GM18505 (cell line): ENCODE measurements at regions not wholly inside any gene's neighbourhood (a gene's known extent, or its start where the extent isn't known, plus 50 kb on each side); places are given as distances from the start of the nearest gene placed in this dataset.

ENCODE experiments used
- ATAC-seq: cut with Tn5 transposase; IDR thresholded peaks from one replicate; pipeline ENCODE4 v1.9.1; 2021; ENCODE audit not compliant: unreplicated experiment
- POLR2A ChIP-seq: IDR thresholded peaks from 4 replicates; pipeline ENCODE4 v1.6.1; 2011; ENCODE audit warnings: borderline replicate concordance; ENCODE audit not compliant: insufficient read depth, insufficient read length; ENCODE audit errors: extremely low read depth

DNA sequence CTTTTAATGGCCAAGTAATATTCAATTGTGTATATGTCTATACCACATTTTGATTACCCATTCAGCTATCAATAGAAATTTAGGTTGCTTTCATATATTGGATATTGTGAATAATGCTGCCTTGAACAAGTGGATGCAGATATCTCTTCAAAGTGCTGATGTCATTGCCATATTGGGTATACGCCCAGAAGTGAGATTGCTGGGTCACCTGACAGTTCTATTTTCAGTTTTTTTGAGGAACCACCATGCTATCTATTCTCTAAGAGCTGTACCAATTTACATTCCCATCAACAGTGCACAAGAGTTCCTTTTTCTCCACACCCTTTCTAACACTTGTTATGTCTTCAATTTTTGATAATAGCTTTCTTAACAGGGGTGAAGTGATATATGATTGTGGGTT, 306.9 kb downstream of the ZNF516 start:
- no peak for ATAC-seq

DNA sequence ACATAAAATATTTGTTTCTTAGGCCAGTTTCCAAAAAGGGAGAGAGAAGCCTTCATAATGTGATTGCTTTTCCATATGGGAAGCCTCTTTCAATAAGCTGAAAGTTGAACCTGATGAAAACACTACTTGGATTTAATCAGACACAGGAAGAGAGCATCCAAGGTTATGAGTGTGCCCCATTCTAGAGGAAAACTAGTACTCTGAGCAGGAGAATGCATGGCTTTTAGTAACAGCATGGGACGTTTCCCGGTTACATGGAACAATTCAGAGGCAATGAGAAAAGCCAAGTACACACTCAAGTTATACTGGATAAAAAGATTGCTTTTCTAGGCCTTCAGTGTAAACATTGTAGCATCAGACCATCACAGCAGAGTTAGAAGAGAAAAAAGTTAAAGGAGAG, 315.8 kb downstream of the ZNF516 start:
- no peak for ATAC-seq
- TF ChIP-seq POLR2A, result no peak

More for the DNA sequence above, 306.9 kb downstream of the ZNF516 start:
- no peak for TF ChIP-seq POLR2A

DNA sequence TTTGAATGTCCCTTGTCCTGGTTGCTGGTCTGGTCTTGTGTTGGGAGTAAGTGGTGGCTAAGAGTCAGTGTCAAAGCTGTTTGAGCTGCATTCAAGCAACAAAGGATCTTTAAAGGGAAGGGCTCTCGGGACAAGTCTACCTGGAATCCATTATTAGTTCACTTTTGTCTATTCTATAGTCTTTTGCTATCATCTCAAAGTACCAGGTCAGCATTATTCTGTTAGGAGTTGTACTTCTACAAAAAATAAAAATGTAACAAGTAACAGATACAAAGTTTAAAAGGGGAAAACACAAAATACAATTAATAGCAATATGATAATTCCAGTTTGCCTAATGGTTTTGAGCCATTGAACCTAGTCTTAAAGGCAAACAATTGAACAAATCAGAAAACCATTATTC, 317.9 kb downstream of the ZNF516 start:
- no peak for TF ChIP-seq POLR2A
- no peak for ATAC-seq

DNA sequence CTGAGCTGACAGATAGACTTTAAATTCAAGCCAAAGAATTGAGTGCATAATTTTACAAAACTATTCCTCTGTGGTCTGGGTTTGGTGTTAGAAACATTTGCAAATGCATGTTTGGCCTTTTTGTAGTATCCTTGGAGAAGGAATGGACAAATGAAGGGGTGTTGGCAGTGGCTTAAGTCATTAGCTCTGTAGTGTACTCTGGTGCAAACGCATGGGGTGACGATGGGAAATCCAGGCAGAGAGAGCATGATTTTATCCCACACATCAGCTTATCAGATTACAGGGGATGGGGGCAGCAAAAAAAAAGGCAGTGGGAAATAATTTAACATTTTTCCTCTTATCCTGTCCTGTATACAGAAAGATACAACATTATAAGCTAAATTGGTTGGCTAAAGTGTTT, 320.6 kb downstream of the ZNF516 start:
- TF ChIP-seq POLR2A, result no peak

DNA sequence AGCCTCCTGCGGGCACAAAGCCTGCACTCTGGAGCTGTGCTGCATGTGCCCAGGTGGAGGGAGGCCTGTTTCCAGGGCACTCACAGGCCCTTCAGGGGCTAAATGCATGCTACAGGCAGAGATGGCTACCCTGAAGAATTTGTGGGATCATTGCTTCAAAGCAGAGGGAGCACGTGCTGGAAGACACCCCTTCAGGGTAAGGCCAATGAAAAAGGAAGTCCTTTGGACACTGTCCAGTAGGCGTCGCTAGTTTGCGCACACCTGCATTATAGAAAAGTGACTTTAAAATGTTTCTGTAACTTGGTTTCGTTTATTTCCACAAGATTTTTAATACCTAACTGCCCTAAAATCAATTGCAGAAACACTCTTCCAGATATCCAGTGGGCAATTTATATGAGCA, 325.3 kb downstream of the ZNF516 start:
- no peak for ATAC-seq
- TF ChIP-seq POLR2A, result no peak

More for the DNA sequence above, 320.6 kb downstream of the ZNF516 start:
- ATAC-seq, result no peak

DNA sequence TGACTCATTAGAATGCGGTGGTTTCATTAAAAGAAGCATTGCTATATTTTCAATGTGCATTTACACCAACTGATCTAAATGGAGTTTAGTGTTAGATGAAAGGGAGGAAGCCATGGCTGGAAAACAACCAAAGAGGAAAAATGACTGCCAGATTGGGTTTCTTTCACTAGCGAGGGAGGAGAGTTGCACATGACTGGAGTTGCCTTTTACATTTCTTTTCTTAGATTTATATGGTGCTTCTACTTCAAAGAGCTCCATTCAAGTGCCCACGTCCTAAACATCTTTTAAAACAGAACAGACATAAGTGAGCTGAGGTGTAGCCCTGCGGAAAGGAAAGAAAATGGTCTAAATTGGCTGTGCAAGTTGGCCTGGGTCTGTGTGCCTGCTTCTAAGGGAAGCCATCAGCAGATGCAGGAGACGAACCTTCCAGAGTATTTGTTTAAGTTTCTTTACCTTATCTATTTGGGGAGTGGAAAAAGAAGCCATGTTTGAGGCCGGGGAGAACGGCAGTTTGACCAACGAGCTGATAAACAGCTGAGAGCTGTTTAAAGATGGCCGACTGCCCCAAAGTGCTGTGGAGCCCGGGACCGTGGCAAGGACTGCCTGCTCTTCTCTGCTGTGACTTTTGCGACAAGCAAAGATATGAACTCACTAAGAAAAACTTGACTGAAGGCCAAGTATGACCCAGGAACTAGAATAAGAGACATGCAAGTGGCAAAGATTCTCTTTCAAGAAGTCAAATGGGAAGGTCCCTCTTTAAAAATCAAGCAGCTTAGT, 327.0 kb downstream of the ZNF516 start:
- ATAC-seq, result no peak
- TF ChIP-seq POLR2A, result no peak

DNA sequence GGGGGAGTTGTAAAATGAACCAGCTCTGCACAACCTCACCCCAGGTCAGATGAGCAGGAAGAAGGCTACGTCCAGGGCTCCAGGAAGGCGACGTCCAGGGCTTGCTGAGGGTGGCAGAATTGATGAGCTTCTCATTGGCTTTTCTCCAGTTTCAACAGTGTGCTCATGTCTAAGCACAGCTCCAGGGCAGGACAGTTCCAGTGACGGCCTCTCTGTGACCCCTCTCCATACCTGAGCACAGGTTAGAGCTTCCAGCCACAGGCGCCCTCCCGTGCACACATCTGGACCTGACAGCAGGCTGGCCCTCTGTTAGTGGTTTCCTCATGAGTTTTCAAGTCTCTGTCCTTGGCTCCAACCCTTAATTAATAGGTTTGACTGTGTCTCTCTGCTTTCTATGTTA, 327.6 kb downstream of the ZNF516 start:
- no peak for TF ChIP-seq POLR2A
- no peak for ATAC-seq

DNA sequence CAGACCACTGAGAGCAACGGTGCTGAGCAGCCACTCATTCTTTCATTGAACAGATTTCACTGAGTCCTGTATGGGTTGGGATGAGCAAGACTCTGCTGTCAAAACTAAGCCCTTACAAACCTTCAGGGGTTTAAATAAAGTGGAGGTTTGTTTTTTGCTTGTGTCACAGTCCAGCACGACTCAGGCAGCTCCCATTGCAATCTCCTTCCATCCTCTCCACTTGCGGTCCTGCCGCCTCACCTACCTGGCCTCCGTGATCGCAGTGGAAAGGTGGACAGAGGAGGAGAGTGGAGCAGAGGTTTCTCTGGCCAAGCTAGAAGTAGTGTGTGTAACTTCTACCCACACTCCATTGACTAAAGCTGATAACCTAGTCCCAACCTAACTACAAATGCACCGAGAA, 332.2 kb downstream of the ZNF516 start:
- no peak for ATAC-seq
- no peak for TF ChIP-seq POLR2A

DNA sequence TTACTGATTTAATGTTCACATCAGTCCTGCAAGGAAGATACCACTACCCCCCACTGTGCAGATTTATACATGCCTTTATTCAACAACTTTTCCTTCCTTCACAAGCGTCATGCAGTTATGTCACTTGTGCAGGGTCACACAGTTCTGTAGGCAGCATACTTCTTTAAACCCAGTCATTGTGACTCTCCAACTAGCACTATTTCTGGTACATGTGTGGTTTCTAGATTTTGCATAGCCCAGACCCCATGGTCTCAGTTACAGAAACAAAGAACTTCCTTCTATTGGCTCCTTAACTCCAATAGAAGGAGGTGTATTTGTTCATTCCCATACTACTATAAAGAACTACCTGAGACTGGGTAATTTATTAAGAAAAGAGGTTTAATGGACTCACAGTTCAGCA, 333.1 kb downstream of the ZNF516 start:
- no peak for ATAC-seq
- TF ChIP-seq POLR2A, result no peak

DNA sequence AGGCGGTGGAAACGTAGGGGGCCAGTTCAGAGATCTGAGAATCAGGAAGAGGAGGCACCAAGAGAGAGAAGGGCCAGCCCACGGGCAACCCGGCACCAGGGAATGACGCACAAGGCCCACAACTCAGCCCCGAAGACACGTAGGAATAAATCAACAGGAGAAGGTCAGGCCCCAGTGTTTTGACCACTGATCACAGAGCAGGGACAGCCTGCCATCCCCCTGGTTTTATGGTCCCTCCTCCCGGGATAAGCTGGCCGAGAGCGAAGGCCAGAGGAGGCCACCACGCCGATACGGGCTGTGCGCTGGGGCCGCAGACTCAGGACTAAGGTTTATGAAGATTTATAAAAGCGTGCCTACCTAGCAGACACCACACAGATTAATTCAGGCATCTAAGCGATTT, 341.4 kb downstream of the ZNF516 start:
- TF ChIP-seq POLR2A, result no peak
- ATAC-seq, result no peak

DNA sequence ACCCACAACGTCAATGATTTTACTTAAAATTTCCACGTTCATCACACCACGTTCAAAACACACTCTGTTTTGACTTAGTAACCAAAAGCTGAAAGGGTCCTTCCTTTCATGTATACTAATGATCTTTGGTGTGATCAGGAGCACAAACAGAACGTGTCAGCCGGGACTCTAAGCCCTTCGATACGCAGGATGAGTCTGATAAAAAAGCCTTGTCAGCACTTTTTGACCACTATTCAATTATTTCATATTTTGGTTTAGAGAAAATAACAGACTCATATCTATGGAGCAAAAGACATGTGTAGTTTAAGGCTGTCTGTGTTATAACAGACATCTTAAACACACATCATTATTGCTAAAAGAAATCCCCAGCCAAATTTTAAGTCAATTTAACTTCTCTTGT, 345.3 kb downstream of the ZNF516 start:
- TF ChIP-seq POLR2A, result no peak

DNA sequence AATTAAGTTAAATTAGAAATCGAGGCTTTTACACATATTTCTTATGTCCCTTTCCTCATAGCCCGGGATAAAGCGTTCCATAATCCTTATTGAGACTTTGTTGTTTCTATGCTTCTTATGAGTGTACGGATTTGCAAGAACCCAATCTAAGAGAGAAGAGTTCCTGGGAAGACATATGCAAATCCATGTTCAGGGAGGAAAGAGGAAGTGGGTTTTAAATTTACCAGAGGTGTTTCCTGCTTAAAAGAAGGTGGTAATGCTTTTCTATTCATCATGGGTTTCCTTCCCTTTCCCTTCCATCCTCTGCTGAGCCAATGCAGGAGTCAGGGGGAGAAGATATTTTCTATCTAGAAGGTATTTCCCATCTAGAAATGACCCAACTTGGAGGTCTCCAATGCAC, 345.8 kb downstream of the ZNF516 start:
- TF ChIP-seq POLR2A, result no peak
- no peak for ATAC-seq

More for the DNA sequence above, 345.3 kb downstream of the ZNF516 start:
- ATAC-seq, result no peak

DNA sequence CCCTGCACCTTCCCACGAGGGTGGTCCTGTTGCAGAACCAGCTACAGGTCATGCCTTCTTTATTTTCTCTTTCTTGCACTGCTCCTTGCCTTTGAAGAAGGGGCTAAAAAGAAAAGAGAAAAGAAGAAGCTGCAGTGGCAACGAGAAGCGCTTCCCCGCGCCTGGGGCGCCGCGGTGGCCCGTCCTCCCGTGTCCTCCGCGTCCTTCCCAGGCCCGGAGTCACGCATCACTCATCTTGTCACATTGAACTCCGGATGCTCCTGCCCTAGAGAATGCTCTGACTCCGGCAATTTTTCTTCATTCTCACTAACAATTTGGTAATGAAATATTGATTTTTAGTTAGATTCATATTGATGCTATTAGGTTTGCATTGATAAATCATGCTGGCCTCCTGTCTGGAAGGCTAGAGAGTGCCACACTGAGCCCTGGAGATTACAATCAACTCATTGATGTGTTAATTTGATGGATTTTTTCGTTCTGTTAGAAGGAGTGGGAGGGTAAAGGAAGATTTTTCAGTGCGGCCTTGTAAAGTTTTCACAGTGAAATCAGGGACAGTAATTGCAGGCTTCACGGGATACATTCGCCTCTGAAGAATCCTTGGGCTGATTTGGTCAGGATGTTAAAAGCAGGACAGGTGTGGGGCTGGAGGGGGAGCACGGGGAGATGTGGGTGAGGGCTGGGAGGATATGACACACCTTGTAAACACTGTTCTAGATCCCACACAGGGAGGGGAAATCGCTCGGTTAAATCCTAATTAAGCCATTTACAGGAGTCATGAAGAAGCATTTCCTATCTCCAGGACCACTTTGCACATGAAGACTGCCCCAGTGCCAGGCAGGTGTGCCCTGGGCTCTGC, 349.3 kb downstream of the ZNF516 start:
- TF ChIP-seq POLR2A, result no peak
- no peak for ATAC-seq

DNA sequence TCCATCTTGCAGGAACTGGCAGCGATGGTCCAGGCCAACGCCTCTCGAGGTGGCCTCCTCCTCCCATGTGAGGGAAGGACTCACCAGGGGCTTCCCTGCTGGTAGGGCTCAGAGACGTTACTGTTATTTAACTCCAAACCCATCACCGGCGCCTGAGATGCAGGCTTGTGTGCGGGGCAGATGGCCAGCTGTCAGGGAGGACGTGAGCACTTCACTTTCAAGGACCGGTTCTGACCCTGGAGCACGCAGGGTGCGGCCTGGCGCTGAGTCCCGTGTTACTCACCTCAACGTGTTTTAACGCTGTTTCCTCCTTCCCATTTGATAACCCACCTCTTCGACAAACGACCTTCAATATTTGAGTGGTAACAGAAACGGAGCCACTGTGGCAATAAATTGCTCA, 350.2 kb downstream of the ZNF516 start:
- TF ChIP-seq POLR2A, result no peak
- ATAC-seq, result no peak
